GM12878 (cell line): ENCODE measurements at regions not wholly inside any gene's neighbourhood (a gene's known extent, or its start where the extent isn't known, plus 50 kb on each side); places are given as distances from the start of the nearest gene placed in this dataset.

Source experiments
- ATAC-seq: fragments of 200-7000 bp; cut with Tn5 transposase; 3 replicates; pipeline ENCODE4 v1.9.1; 2020; ENCODE audit warnings: mild to moderate bottlenecking, moderate library complexity
- BruUV-seq: library from RNA; stranded (reverse); fragments of 400-500 nt; replicated peaks from 2 replicates; lab custom pipeline; 2021; lab: Mats Ljungman, UMichigan
- CTCF ChIA-PET: fragments of 300-600 bp; sonication (Branson Sonifier 250); formaldehyde crosslinking; extraction: SDS; loops from one replicate; lab custom pipeline; 2021; ENCODE audit warnings: inconsistent platforms; lab: Yijun Ruan, JAX
- POLR2A ChIA-PET: fragments of 350-600 bp; formaldehyde crosslinking; extraction: SDS; loops from one replicate; lab custom pipeline; 2021; ENCODE audit warnings: inconsistent platforms; lab: Charles Lee
- RAD21 ChIA-PET: fragments of 300-600 bp; sonication (Branson Sonifier 250); formaldehyde crosslinking; loops from one replicate; lab custom pipeline; 2023; ENCODE audit warnings: antibody characterized with exemption; ENCODE audit not compliant: unreplicated experiment; lab: Charles Lee
- SMC1A ChIA-PET: fragments of 300-600 bp; sonication (Branson Sonifier 250); formaldehyde crosslinking; loops from one replicate; lab custom pipeline; 2023; ENCODE audit not compliant: unreplicated experiment, uncharacterized antibody; lab: Charles Lee
- DNase-seq: peaks from one replicate; pipeline ENCODE4 v3.0.0-alpha.2; 2011; ENCODE audit warnings: low read depth, low spot score
- FAIRE-seq: peaks from 3 replicates; lab custom pipeline; 2011; peaks lifted over from hg19 to GRCh38; lab: Jason Lieb, UNC
- H2AFZ ChIP-seq: 2 replicates; pipeline ENCODE4 v1.6.0; 2011; ENCODE audit warnings: low read depth, low read length, control low read depth; ENCODE audit not compliant: control insufficient read depth
- H3K27ac ChIP-seq: 2 replicates; pipeline ENCODE4 v1.5.1; 2011; ENCODE audit warnings: control low read depth; ENCODE audit not compliant: control insufficient read depth, insufficient read depth
- H3K27me3 ChIP-seq, 2 experiments: replicated peaks in 1 of 2; 2 replicates each; pipeline versions ENCODE4 v1.6.0 to v1.6.1; 2011; ENCODE audit warnings: low read length in 1 of 2; ENCODE audit not compliant: control insufficient read depth in 2 of 2, insufficient read depth in 2 of 2
- H3K36me3 ChIP-seq, 2 experiments: 2 replicates each; pipeline ENCODE4 v1.5.1; 2011; ENCODE audit warnings: low read length in 1 of 2; ENCODE audit not compliant: control insufficient read depth in 2 of 2, insufficient read depth in 2 of 2
- H3K4me1 ChIP-seq: 2 replicates; pipeline ENCODE4 v1.6.1; 2011; ENCODE audit warnings: mild to moderate bottlenecking, low read length, moderate library complexity, mixed read lengths; ENCODE audit not compliant: control insufficient read depth, insufficient read depth
- H3K4me2 ChIP-seq: 2 replicates; pipeline ENCODE4 v1.6.0; 2011; ENCODE audit warnings: control low read depth; ENCODE audit not compliant: control insufficient read depth, insufficient read depth
- H3K4me3 ChIP-seq: fragments of 200-600 bp; sonication (generic); 2 replicates; pipeline ENCODE4 v1.5.1; 2016
- H3K79me2 ChIP-seq: 2 replicates; pipeline ENCODE4 v1.6.0; 2011; ENCODE audit warnings: low read length; ENCODE audit not compliant: control insufficient read depth, insufficient read depth
- H3K9ac ChIP-seq: 2 replicates; pipeline ENCODE4 v1.8.0; 2011; ENCODE audit warnings: low read length, control low read depth, mixed read lengths; ENCODE audit not compliant: control insufficient read depth, insufficient read depth
- H3K9me3 ChIP-seq: replicated peaks from 3 replicates; pipeline ENCODE4 v1.5.1; 2011; ENCODE audit warnings: mild to moderate bottlenecking, low read length; ENCODE audit not compliant: control insufficient read depth, insufficient read depth
- H4K20me1 ChIP-seq: 2 replicates; pipeline ENCODE4 v1.6.0; 2011; ENCODE audit not compliant: control insufficient read depth, insufficient read depth
- SKIL ChIP-seq: fragments of 450-650 bp; IDR thresholded peaks from 2 replicates; pipeline ENCODE4 v1.6.1; 2017; ENCODE audit warnings: mild to moderate bottlenecking, low read depth, inconsistent platforms; ENCODE audit not compliant: poor library complexity, severe bottlenecking
- SRF ChIP-seq, 2 experiments: IDR thresholded peaks; 2 replicates each; pipeline ENCODE4 v1.6.1; 2011; ENCODE audit warnings: low read depth in 2 of 2, low read length in 2 of 2, mild to moderate bottlenecking in 1 of 2, moderate library complexity in 1 of 2
- SUZ12 ChIP-seq: fragments of 200-600 bp; sonication (generic); IDR thresholded peaks from one replicate; pipeline ENCODE4 v1.6.1; 2018; ENCODE audit warnings: antibody characterized with exemption, mild to moderate bottlenecking; ENCODE audit not compliant: unreplicated experiment
- WGBS: methylation state at CpG from one replicate; pipeline ENCODE4 v1.1.6; 2016; ENCODE audit warnings: low lambda C conversion rate; ENCODE audit not compliant: insufficient replicate concordance, insufficient coverage; ENCODE audit errors: missing lambda C conversion rate; 5-methylcytosine and 5-hydroxymethylcytosine counted together
- in situ Hi-C: fragments of 300-500 bp; cut with MboI; formaldehyde crosslinking; loops from 9 replicates; pipeline ENCODE4 v1.14.3; 2018; ENCODE audit warnings: mixed read lengths
- intact Hi-C: fragments of 100-400 bp; cut with micrococcal nuclease; formaldehyde crosslinking; loops from one replicate; pipeline ENCODE4 v1.14.2; 2022; ENCODE audit not compliant: unreplicated experiment

GRCh38 chr6:167647737-167648470 is 178.8 kb upstream of the AFDN start:
- no peaks in the 10 kb centered on the region for H3K27me3 ChIP-seq
- H3K27ac ChIP-seq, result no peak overlapping the region
- no peak overlapping the region for H2AFZ ChIP-seq
- CTCF ChIA-PET, result no interaction called here
- H3K9me3 ChIP-seq, result no peaks in the 10 kb centered on the region; the same call in 2 of the 3 replicates
- H3K79me2 ChIP-seq, result no peaks in the 10 kb centered on the region
- no TSS peak for BruUV-seq
- no peaks in the 10 kb centered on the region for H4K20me1 ChIP-seq
- no peak overlapping the region for H3K9ac ChIP-seq
- no peak overlapping the region for H3K4me2 ChIP-seq
- H3K4me3 ChIP-seq, result no peak overlapping the region
- H3K36me3 ChIP-seq, result no peaks in the 10 kb centered on the region
- RAD21 ChIA-PET, result no interaction called here
- SMC1A ChIA-PET, result interaction anchor here (0.6 kb wide), 1 partner anchor 1549 kb away, joined by 3 read pairs; no protein-coding TSS in a partner anchor
- no peak for TF ChIP-seq SKIL
- DNase-seq (no peak), ATAC-seq (no peak), FAIRE-seq (no peak)
- POLR2A ChIA-PET, result no interaction called here
- intact Hi-C loops, result no loop called here
- no peaks in the 10 kb centered on the region for H3K4me1 ChIP-seq
- in situ Hi-C loops, result no loop called here
- 52% methylated on average over 13 of the region's 13 CpGs for WGBS

GRCh38 chr6:167648501-167649278 is 178.0 kb upstream of the AFDN start:
- intact Hi-C loops, result no loop called here
- RAD21 ChIA-PET, result no interaction called here

More at GRCh38 chr6:167648501-167649278, 178.0 kb upstream of the AFDN start:
- no peak overlapping the region for H3K4me2 ChIP-seq
- no peak for DNase-seq
- no peaks in the 10 kb centered on the region; the same call in 2 of the 3 replicates for H3K9me3 ChIP-seq
- no peaks in the 10 kb centered on the region for H4K20me1 ChIP-seq
- CTCF ChIA-PET, result no interaction called here
- TF ChIP-seq SUZ12 (no peak), SRF (IDR thresholded peaks at IDR 0.05; ENCODE audit: low read depth in 2 of 2, low read length in 2 of 2) (no peak)
- TF ChIP-seq, all 136 proteins: peak for 0
- Histone ChIP-seq H3K27me3 (no peaks in the 10 kb centered on the region), H3K79me2 (no peaks in the 10 kb centered on the region), H3K36me3 (no peaks in the 10 kb centered on the region), H2AFZ (no peak overlapping the region), H3K9ac (no peak overlapping the region), H3K4me1 (no peaks in the 10 kb centered on the region), H3K4me3 (no peak overlapping the region), H3K27ac (no peak overlapping the region)
- POLR2A ChIA-PET, result no interaction called here
- in situ Hi-C loops, result no loop called here
- no TSS peak for BruUV-seq
- SMC1A ChIA-PET, result interaction anchor here (0.6 kb wide), 1 partner anchor 1550 kb away, joined by 3 read pairs; no protein-coding TSS in a partner anchor
- FAIRE-seq (no peak), ATAC-seq (no peak)
- 49% methylated on average over 13 of the region's 13 CpGs for WGBS
